ENCODE measurements at regions not wholly inside any gene's neighbourhood (a gene's known extent, or its start where the extent isn't known, plus 50 kb on each side); places are given as distances from the start of the nearest gene placed in this dataset.

DNA sequence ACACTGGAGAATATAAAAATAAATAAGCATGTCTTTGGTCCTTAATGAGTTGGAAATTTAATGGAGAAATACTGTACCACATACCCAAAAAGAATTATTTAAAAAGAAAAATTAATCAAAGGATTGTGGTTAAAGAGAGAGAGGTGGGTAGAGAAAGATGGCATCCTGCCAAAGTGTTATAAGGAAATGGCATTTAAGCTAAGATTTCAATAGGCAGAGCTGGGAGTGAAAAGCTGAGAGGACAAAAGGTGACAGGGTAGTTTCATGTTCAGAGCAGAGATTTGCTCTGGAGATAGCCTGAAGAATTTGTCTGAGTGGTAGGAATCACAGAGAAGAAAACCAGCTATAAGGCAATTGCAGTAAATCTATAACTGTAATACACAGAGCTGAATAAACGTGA is 181.0 kb downstream of the SI start (continued):
- no peak for TF ChIP-seq ZEB2 (tag by site-specific recombination; IDR thresholded peaks at IDR 0.05)
- no peak for TF ChIP-seq ZNF324 (tag by site-specific recombination; IDR thresholded peaks at IDR 0.05)
- TF ChIP-seq HOXD13 (CRISPR knock-in tag; IDR thresholded peaks at IDR 0.05; ENCODE audit: borderline replicate concordance) = no peak
- TF ChIP-seq ZNF529 (tag by site-specific recombination; IDR thresholded peaks at IDR 0.05; ENCODE audit: insufficient replicate concordance) = no peak
- TF ChIP-seq, protein P1, sequence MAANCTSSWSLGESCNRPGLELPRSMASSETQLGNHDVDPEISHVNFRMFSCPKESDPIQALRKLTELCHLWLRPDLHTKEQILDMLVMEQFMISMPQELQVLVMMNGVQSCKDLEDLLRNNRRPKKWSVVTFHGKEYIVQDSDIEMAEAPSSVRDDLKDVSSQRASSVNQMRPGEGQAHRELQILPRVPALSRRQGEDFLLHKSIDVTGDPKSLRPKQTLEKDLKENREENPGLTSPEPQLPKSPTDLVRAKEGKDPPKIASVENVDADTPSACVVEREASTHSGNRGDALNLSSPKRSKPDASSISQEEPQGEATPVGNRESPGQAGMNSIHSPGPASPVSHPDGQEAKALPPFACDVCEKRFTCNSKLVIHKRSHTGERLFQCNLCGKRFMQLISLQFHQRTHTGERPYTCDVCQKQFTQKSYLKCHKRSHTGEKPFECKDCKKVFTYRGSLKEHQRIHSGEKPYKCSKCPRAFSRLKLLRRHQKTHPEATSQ (tag by site-specific recombination; IDR thresholded peaks at IDR 0.05) = no peak
- TF ChIP-seq MEIS1 (CRISPR knock-in tag; IDR thresholded peaks at IDR 0.05; ENCODE audit: borderline replicate concordance) = no peak
- no peak for TF ChIP-seq ZNF112 (tag by site-specific recombination; IDR thresholded peaks at IDR 0.05)
- no peak for TF ChIP-seq ZNF24 (tag by site-specific recombination; IDR thresholded peaks at IDR 0.05)

GRCh38 chr3:164890061-164890460 is 188.2 kb downstream of the SI start:
- Histone ChIP-seq H3K4me3 (ENCODE audit: low read depth, low read length) (no peak overlapping the region), H3K27ac (ENCODE audit: extremely low read depth, low read depth, low read length) (no peak overlapping the region), H3K36me3 (ENCODE audit: control insufficient read depth in 2 of 2, insufficient read depth in 1 of 2, low read length in 2 of 2) (no peaks in the 10 kb centered on the region), H3K4me1 (ENCODE audit: control insufficient read depth, insufficient read depth, low read length) (no peaks in the 10 kb centered on the region), H3K9me3 (ENCODE audit: control insufficient read depth, insufficient read depth, low read depth, low read length) (no peaks in the 10 kb centered on the region)
- ChIA-PET CTCF (interaction anchor here (0.5 kb wide), 1 partner anchor 375 kb away, joined by 3 read pairs; no protein-coding TSS in a partner anchor), POLR2A (no interaction called here)
- TF ChIP-seq ZNF555 (tag by site-specific recombination; conservative IDR thresholded peaks at IDR 0.05) = no peak
- no peak for TF ChIP-seq KLF17 (tag by site-specific recombination; IDR thresholded peaks at IDR 0.05)
- TF ChIP-seq ZBTB21 (tag by site-specific recombination; IDR thresholded peaks at IDR 0.05) = no peak
- no peak for TF ChIP-seq AEBP2 (tag by site-specific recombination; IDR thresholded peaks at IDR 0.05; ENCODE audit: borderline replicate concordance)
- no peak for TF ChIP-seq ZIC2 (tag by site-specific recombination; IDR thresholded peaks at IDR 0.05)
- no peak for TF ChIP-seq ZNF426 (tag by site-specific recombination; IDR thresholded peaks at IDR 0.05)
- TF ChIP-seq ZNF335 (tag by site-specific recombination; conservative IDR thresholded peaks at IDR 0.05) = no peak
- TF ChIP-seq ZSCAN30 (tag by site-specific recombination; IDR thresholded peaks at IDR 0.05) = no peak
- TF ChIP-seq, protein P2, sequence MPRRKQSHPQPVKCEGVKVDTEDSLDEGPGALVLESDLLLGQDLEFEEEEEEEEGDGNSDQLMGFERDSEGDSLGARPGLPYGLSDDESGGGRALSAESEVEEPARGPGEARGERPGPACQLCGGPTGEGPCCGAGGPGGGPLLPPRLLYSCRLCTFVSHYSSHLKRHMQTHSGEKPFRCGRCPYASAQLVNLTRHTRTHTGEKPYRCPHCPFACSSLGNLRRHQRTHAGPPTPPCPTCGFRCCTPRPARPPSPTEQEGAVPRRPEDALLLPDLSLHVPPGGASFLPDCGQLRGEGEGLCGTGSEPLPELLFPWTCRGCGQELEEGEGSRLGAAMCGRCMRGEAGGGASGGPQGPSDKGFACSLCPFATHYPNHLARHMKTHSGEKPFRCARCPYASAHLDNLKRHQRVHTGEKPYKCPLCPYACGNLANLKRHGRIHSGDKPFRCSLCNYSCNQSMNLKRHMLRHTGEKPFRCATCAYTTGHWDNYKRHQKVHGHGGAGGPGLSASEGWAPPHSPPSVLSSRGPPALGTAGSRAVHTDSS (tag by site-specific recombination; IDR thresholded peaks at IDR 0.05) = no peak
- TF ChIP-seq ZNF501 (tag by site-specific recombination; IDR thresholded peaks at IDR 0.05) = no peak
- TF ChIP-seq PATZ1 (tag by site-specific recombination; IDR thresholded peaks at IDR 0.05) = no peak
- TF ChIP-seq, protein P3, sequence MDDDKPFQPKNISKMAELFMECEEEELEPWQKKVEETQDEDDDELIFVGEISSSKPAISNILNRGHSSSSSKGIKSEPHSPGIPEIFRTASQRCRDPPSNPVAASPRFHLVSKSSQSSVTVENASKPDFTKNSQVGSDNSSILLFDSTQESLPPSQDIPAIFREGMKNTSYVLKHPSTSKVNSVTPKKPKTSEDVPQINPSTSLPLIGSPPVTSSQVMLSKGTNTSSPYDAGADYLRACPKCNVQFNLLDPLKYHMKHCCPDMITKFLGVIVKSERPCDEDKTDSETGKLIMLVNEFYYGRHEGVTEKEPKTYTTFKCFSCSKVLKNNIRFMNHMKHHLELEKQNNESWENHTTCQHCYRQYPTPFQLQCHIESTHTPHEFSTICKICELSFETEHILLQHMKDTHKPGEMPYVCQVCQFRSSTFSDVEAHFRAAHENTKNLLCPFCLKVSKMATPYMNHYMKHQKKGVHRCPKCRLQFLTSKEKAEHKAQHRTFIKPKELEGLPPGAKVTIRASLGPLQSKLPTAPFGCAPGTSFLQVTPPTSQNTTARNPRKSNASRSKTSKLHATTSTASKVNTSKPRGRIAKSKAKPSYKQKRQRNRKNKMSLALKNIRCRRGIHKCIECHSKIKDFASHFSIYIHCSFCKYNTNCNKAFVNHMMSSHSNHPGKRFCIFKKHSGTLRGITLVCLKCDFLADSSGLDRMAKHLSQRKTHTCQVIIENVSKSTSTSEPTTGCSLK (tag by site-specific recombination; IDR thresholded peaks at IDR 0.05) = no peak
- TF ChIP-seq ZFHX2 (tag by site-specific recombination; conservative IDR thresholded peaks at IDR 0.05) = no peak
- TF ChIP-seq ZNF112 (tag by site-specific recombination; IDR thresholded peaks at IDR 0.05) = no peak
- TF ChIP-seq ZNF23 (tag by site-specific recombination; IDR thresholded peaks at IDR 0.05; ENCODE audit: borderline replicate concordance) = no peak
- no peak for TF ChIP-seq ZNF398 (tag by site-specific recombination; IDR thresholded peaks at IDR 0.05)
- no peak for TF ChIP-seq ZNF658 (tag by site-specific recombination; IDR thresholded peaks at IDR 0.05)

Measured in HEK293 (cell line).